Progenitor cell of endocrine pancreas (in vitro differentiated cells): ENCODE measurements at regions not wholly inside any gene's neighbourhood (a gene's known extent, or its start where the extent isn't known, plus 50 kb on each side); places are given as distances from the start of the nearest gene placed in this dataset.
A peak's percentile ranks its signal among the peaks of the same experiment; 100 is the strongest.
"Not testable (repeated sequence)": the region's sequence is repeated elsewhere in the genome, so short reads cannot be mapped to it uniquely, and the experiment has no call there.

Source experiments
- DNase-seq: peaks from one replicate; pipeline ENCODE4 v3.0.0; 2021; ENCODE audit warnings: low spot score; ENCODE audit not compliant: unreplicated experiment
- H3K27ac Mint-ChIP-seq: 2 replicates; pipeline ENCODE4 v1.8.0; 2021; ENCODE audit warnings: mild to moderate bottlenecking, moderate library complexity, mixed read lengths
- H3K27me3 Mint-ChIP-seq: 2 replicates; pipeline ENCODE4 v1.8.0; 2021; ENCODE audit warnings: mixed read lengths
- H3K36me3 Mint-ChIP-seq: 2 replicates; pipeline ENCODE4 v1.8.0; 2022; ENCODE audit warnings: mixed read lengths; ENCODE audit not compliant: insufficient read depth
- H3K4me1 Mint-ChIP-seq: 2 replicates; pipeline ENCODE4 v1.8.0; 2021; ENCODE audit warnings: low read depth, mixed read lengths
- H3K4me3 Mint-ChIP-seq: 2 replicates; pipeline ENCODE4 v1.8.0; 2021; ENCODE audit warnings: low read depth, mild to moderate bottlenecking, moderate library complexity, mixed read lengths
- H3K9me3 Mint-ChIP-seq: 2 replicates; pipeline ENCODE4 v1.8.0; 2021; ENCODE audit warnings: low read depth, mixed read lengths
- TF ChIP-seq, protein P1 (sequence below): fragments of 200-600 bp; sonication (generic); IDR thresholded peaks from one replicate; pipeline ENCODE4 v1.5.0; 2021; ENCODE audit warnings: antibody characterized with exemption, mild to moderate bottlenecking; ENCODE audit not compliant: unreplicated experiment

DNA sequence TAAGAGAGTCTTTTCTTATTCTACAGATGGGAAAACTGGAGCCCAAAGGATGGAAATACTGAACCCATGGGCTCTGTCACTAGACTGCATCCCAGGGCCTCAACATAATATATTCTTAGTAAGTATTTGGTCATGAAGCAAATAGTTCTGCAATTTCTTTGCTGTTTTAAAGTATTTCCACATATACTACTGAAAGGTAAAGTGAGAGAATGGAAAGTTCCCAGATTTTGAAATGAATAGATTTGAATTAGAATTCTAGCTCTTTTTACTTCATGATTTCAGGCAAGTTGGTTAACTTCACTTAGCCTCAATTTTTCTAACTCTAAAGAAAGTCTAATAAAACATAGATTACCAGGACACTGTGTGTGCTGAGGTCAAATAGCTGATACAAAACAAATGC is 95.6 kb upstream of the FGGY start:
- H3K27me3 Mint-ChIP-seq: no peaks in the 10 kb centered on the region
- H3K27ac Mint-ChIP-seq: no peak overlapping the region
- H3K4me3 Mint-ChIP-seq: no peak overlapping the region
- H3K9me3 Mint-ChIP-seq: peaks cover 4% of the 10 kb centered on the region
- TF ChIP-seq, protein P1, sequence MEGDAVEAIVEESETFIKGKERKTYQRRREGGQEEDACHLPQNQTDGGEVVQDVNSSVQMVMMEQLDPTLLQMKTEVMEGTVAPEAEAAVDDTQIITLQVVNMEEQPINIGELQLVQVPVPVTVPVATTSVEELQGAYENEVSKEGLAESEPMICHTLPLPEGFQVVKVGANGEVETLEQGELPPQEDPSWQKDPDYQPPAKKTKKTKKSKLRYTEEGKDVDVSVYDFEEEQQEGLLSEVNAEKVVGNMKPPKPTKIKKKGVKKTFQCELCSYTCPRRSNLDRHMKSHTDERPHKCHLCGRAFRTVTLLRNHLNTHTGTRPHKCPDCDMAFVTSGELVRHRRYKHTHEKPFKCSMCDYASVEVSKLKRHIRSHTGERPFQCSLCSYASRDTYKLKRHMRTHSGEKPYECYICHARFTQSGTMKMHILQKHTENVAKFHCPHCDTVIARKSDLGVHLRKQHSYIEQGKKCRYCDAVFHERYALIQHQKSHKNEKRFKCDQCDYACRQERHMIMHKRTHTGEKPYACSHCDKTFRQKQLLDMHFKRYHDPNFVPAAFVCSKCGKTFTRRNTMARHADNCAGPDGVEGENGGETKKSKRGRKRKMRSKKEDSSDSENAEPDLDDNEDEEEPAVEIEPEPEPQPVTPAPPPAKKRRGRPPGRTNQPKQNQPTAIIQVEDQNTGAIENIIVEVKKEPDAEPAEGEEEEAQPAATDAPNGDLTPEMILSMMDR: no peak
- H3K36me3 Mint-ChIP-seq: no peaks in the 10 kb centered on the region
- no peak for DNase-seq
- peaks cover 28% of the 10 kb centered on the region for H3K4me1 Mint-ChIP-seq

DNA sequence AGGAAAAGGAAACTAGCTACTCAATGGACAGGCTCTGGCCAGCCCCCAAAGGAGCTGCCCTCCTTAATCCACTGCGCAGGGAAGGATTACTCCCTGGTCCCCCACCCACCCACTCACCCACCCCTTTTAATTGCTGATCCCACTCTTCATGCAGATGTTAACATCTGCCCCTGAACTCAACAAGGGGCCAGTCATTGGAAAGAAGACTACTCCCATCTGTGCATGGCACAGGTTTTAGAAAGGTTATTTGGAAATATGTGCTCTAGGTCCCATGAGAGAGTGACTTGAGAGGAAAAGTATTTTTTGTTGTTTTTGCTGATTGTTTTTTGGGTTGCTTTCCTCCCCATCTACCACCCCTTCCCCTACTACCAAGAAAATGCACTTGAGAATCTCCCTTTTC is 94.4 kb upstream of the FGGY start:
- no peak overlapping the region for H3K27ac Mint-ChIP-seq
- TF ChIP-seq, protein P1: no peak
- DNase-seq: no peak
- no peaks in the 10 kb centered on the region for H3K36me3 Mint-ChIP-seq
- H3K4me3 Mint-ChIP-seq: no peak overlapping the region
- peaks cover 4% of the 10 kb centered on the region for H3K9me3 Mint-ChIP-seq
- H3K27me3 Mint-ChIP-seq: no peaks in the 10 kb centered on the region
- H3K4me1 Mint-ChIP-seq: peaks cover 28% of the 10 kb centered on the region

DNA sequence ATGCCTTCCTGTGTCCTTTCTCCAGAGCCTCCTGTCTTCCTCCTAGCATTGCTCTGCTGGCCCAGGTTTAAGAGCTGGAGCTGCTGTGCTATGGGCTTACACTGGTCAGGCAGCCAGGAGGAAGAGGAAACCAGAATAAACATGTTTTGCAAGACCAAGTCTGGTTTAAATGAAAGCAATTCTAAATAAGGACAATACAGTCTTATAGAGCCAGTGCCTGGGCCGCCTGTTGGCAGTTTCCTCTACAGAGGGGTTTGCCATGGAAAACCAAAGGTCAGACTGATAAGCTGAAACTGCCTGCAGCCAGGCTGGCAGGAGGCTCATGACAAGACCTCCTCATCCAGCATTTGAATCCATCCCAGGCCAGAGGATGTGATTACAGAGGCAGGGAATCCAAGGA is 92.9 kb upstream of the FGGY start:
- no peak for DNase-seq
- H3K4me1 Mint-ChIP-seq: peaks cover 20% of the 10 kb centered on the region
- no peak overlapping the region for H3K4me3 Mint-ChIP-seq
- H3K27me3 Mint-ChIP-seq: no peaks in the 10 kb centered on the region
- no peak overlapping the region for H3K27ac Mint-ChIP-seq
- H3K9me3 Mint-ChIP-seq: peaks cover 14% of the 10 kb centered on the region
- TF ChIP-seq, protein P1: no peak
- peaks cover 2% of the 10 kb centered on the region for H3K36me3 Mint-ChIP-seq

DNA sequence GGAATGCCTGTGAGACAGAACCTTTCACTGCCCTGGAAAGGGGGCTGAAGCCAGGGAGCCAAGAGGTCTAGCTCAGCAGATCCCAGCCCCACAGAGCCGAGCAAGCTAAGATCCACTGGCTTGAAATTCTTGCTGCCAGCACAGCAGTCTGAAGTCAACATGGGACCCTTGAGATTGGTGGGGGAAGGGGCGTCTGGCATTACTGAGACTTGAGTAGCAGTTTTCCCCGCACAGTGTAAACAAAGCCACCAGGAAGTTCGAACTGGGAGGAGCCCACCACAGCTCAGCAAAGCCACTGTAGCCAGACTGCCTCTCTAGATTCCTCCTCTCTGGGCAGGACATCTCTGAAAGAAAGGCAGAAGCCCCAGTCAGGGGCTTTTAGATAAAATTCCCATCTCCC is 90.3 kb upstream of the FGGY start:
- H3K27ac Mint-ChIP-seq, DNase-seq, H3K36me3 Mint-ChIP-seq, H3K27me3 Mint-ChIP-seq, H3K4me1 Mint-ChIP-seq: not testable (repeated sequence)
- peak overlapping the region; percentile 45 for H3K4me3 Mint-ChIP-seq
- peaks cover 23% of the 10 kb centered on the region for H3K9me3 Mint-ChIP-seq

DNA sequence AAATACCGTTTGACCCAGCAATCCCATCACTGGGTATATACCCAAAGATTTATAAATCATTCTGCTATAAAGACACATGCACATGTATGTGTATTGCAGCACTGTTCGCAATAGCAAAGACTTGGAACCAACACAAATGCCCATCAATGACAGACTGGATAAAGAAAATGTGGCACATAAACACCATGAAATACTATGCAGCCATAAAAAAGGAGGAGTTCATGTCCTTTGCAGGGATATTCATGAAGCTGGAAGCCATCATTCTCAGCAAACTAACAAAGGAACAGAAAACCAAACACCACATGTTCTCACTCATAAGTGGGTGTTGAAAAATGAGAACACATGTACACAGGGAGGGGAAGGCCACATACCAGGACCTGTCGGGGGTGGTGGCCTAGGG is 86.5 kb upstream of the FGGY start:
- H3K4me3 Mint-ChIP-seq, H3K27me3 Mint-ChIP-seq, H3K27ac Mint-ChIP-seq, H3K36me3 Mint-ChIP-seq, DNase-seq: not testable (repeated sequence)
- Mint-ChIP-seq H3K9me3 (peaks cover 19% of the 10 kb centered on the region), H3K4me1 (peaks cover 20% of the 10 kb centered on the region)

DNA sequence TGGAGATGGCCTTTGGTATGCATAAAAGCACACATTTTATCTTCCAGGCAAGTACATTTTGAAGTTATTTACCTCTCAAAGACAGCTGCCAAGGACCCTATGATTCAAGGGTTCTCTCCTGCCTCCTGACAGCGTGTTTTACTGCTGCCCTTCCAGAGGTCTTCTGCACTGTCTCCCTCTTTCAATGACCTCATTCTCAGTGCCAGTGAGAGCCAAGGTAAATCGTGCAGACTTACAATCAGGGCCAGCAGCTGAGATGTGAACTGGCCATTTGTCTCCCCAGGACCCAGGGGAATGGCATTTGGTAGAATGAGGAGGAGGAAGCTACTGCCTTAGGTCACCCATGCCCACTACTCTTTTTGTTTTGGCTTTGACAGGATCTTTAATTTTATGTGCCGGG is 84.2 kb upstream of the FGGY start:
- Mint-ChIP-seq H3K4me1 (peaks cover 23% of the 10 kb centered on the region), H3K27me3 (no peaks in the 10 kb centered on the region), H3K9me3 (peaks cover 28% of the 10 kb centered on the region), H3K27ac (peak overlapping the region; percentile 74), H3K36me3 (peaks cover 4% of the 10 kb centered on the region), H3K4me3 (no peak overlapping the region)
- DNase-seq: no peak
- TF ChIP-seq, protein P1: no peak
